HepG2 (cell line): ENCODE measurements at regions not wholly inside any gene's neighbourhood (a gene's known extent, or its start where the extent isn't known, plus 50 kb on each side); places are given as distances from the start of the nearest gene placed in this dataset.

Source experiments
- ATAC-seq: fragments of 200-7000 bp; cut with Tn5 transposase; 3 replicates; pipeline ENCODE4 v1.9.1; 2020; ENCODE audit warnings: mild to moderate bottlenecking, moderate library complexity
- BruUV-seq: library from RNA; stranded (reverse); fragments of 400-500 nt; replicated peaks from 2 replicates; lab custom pipeline; 2021; lab: Mats Ljungman, UMichigan
- CTCF ChIA-PET: fragments of 300-600 bp; formaldehyde crosslinking; extraction: SDS; loops from one replicate; lab custom pipeline; 2021; ENCODE audit warnings: low total read pairs, inconsistent platforms, low intra/inter-chr PET ratio; lab: Yijun Ruan, JAX
- POLR2A ChIA-PET: fragments of 350-600 bp; sonication (Branson Sonifier 250); formaldehyde crosslinking; loops from one replicate; lab custom pipeline; 2020; ENCODE audit warnings: antibody characterized with exemption, inconsistent platforms; lab: Yijun Ruan, JAX
- DNase-seq: peaks from one replicate; pipeline ENCODE4 v3.0.0-alpha.2; 2015; ENCODE audit warnings: low spot score
- FAIRE-seq: peaks from 3 replicates; lab custom pipeline; 2011; peaks lifted over from hg19 to GRCh38; lab: Jason Lieb, UNC
- H2AFZ ChIP-seq: one replicate; pipeline ENCODE4 v1.6.1; 2011; ENCODE audit warnings: low read length, inconsistent platforms
- H3K27ac ChIP-seq: fragments of 300-600 bp; 3 replicates; pipeline ENCODE4 v1.8.0; 2011; ENCODE audit warnings: mixed run types, mild to moderate bottlenecking, mixed read lengths, low read length, inconsistent platforms; ENCODE audit not compliant: insufficient read depth; ENCODE audit errors: extremely low read length
- H3K27me3 ChIP-seq, 2 experiments: fragments of 200-600 bp in 1 of 2; 2 replicates in 1 of 2; 3 replicates in 1 of 2; pipeline versions ENCODE4 v1.6.0 to v1.8.0; 2011; ENCODE audit warnings: low read length in 2 of 2, mild to moderate bottlenecking in 2 of 2, moderate library complexity in 2 of 2, inconsistent platforms in 1 of 2; ENCODE audit not compliant: insufficient read depth in 2 of 2, control insufficient read depth in 1 of 2
- H3K36me3 ChIP-seq, 2 experiments: fragments of 200-600 bp in 1 of 2; replicated peaks in 1 of 2; 2 replicates in 1 of 2; 3 replicates in 1 of 2; pipeline versions ENCODE4 v1.5.1 to v1.8.0; 2011; ENCODE audit warnings: low read length in 2 of 2, inconsistent platforms in 1 of 2; ENCODE audit not compliant: insufficient read depth in 2 of 2, control insufficient read depth in 1 of 2
- H3K4me1 ChIP-seq: 2 replicates; pipeline ENCODE4 v1.5.1; 2012; ENCODE audit warnings: low read length, inconsistent platforms; ENCODE audit not compliant: insufficient read depth
- H3K4me2 ChIP-seq: 2 replicates; pipeline ENCODE4 v1.6.0; 2011; ENCODE audit warnings: low read depth, low read length, inconsistent platforms
- H3K4me3 ChIP-seq, 3 experiments: fragments of 200-600 bp in 1 of 3; sonication (generic), shearing (Covaris generic) in 1 of 3; replicated peaks in 1 of 3; 2 replicates each; pipeline ENCODE4 v1.5.1; 2011 to 2016; ENCODE audit warnings: low read length in 3 of 3, inconsistent platforms in 2 of 3, low read depth in 2 of 3, mild to moderate bottlenecking in 2 of 3, control low read depth in 1 of 3, mixed read lengths in 1 of 3; ENCODE audit not compliant: insufficient read depth in 1 of 3
- H3K79me2 ChIP-seq: one replicate; pipeline ENCODE4 v1.6.1; 2011; ENCODE audit warnings: low read length, inconsistent platforms; ENCODE audit not compliant: insufficient read depth
- H3K9ac ChIP-seq: 2 replicates; pipeline ENCODE4 v1.6.0; 2011; ENCODE audit warnings: mild to moderate bottlenecking, low read depth, low read length, inconsistent platforms; ENCODE audit not compliant: insufficient read depth
- H3K9me3 ChIP-seq: 2 replicates; pipeline ENCODE4 v1.5.1; 2012; ENCODE audit warnings: mild to moderate bottlenecking, low read length
- H4K20me1 ChIP-seq: 2 replicates; pipeline ENCODE4 v1.6.0; 2011; ENCODE audit warnings: inconsistent platforms, mild to moderate bottlenecking, low read length, moderate library complexity; ENCODE audit not compliant: insufficient read depth
- NFATC3 ChIP-seq: sonication (generic); formaldehyde crosslinking; IDR thresholded peaks from 2 replicates; pipeline ENCODE4 v1.5.1; 2020; ENCODE audit warnings: mild to moderate bottlenecking, missing genetic modification reagents
- RBM22 ChIP-seq: fragments of 200-400 bp; formaldehyde crosslinking; optimal IDR thresholded peaks from 2 replicates; pipeline ENCODE3; 2017; ENCODE audit warnings: mild to moderate bottlenecking, low read length, moderate library complexity
- ZNF703 ChIP-seq: sonication (generic); formaldehyde crosslinking; IDR thresholded peaks from 2 replicates; pipeline ENCODE4 v1.5.1; 2020; ENCODE audit warnings: missing genetic modification reagents, mild to moderate bottlenecking, moderate library complexity, borderline replicate concordance
- ZSCAN12 ChIP-seq: sonication (generic); formaldehyde crosslinking; IDR thresholded peaks from 2 replicates; pipeline ENCODE4 v1.9.0; 2021; ENCODE audit warnings: mild to moderate bottlenecking, missing genetic modification reagents
- WGBS: methylation state at CpG from one replicate; pipeline ENCODE4 v1.1.6; 2017; ENCODE audit warnings: low lambda C conversion rate; 5-methylcytosine and 5-hydroxymethylcytosine counted together
- in situ Hi-C: cut with HindIII; loops from 2 replicates; pipeline ENCODE4 v1.10.0; 2017; ENCODE audit warnings: low pct_unique_long_range_greater_than_20kb; ENCODE audit not compliant: extremely low pct_ligation_motif_present
- intact Hi-C: fragments of 100-400 bp; cut with micrococcal nuclease; formaldehyde crosslinking; loops from one replicate; pipeline ENCODE4 v1.10.0; 2022; ENCODE audit not compliant: unreplicated experiment
- TF ChIP-seq, protein P1 (sequence below): sonication (generic); formaldehyde crosslinking; IDR thresholded peaks from 2 replicates; pipeline ENCODE4 v1.9.0; 2021; ENCODE audit warnings: missing genetic modification reagents, mild to moderate bottlenecking, borderline replicate concordance

DNA sequence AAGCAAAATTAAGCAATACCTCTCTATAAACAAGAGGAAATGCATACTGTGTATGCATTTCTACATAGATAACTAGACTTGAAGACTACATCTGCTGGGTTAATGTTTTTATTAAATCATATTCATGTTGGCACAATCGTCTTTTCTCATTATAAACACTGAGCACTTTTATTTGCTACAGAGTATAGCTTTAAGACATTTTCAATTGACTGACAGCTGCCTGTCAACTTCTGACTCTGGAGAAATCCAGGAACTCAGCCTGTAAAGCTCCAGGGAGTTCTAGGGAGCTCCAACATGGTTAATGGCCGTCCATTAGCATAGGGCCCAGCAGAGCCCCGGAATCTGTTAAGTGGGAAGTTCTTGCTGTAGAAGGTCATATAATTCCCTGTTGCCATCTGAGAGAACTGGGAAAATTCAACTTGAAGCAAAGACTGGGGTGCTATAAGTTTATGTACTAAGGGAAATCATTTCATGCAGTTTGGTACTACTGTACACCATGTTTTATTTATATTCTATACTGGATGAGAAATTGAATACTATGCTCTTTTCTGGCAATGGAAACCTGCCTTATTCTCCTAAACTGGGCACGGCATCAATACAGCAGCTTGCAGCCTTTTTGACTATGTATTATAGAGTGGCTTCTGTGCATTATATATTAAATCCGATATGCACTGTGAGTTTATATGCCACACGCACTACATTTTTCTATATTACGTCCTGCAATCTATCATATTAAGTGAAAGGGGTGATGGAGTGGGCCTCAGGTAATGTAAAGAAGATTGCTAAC, 243.5 kb upstream of the ZNF521 start:
- TF ChIP-seq RBM22 (no peak), NFATC3 (CRISPR knock-in tag) (no peak), ZNF703 (CRISPR knock-in tag) (no peak)
- TF ChIP-seq, all 625 proteins: peak for 0
- ChIA-PET CTCF (no interaction called here), POLR2A (no interaction called here)
- no peaks in the 10 kb centered on the region for H3K27me3 ChIP-seq
- no peak overlapping the region for H2AFZ ChIP-seq
- no peaks in the 10 kb centered on the region for H3K79me2 ChIP-seq
- ATAC-seq (no peak), FAIRE-seq (no peak), DNase-seq (no peak)
- no peaks in the 10 kb centered on the region for H4K20me1 ChIP-seq
- no peak overlapping the region for H3K9ac ChIP-seq
- no peaks in the 10 kb centered on the region for H3K36me3 ChIP-seq
- H3K9me3 ChIP-seq: no peaks in the 10 kb centered on the region
- H3K4me2 ChIP-seq: no peak overlapping the region
- in situ Hi-C loops (no loop called here), intact Hi-C loops (no loop called here)
- BruUV-seq: no TSS peak
- no peak overlapping the region for H3K4me3 ChIP-seq
- WGBS: 28% methylated on average over 7 of the region's 7 CpGs
- no peak overlapping the region for H3K27ac ChIP-seq
- no peaks in the 10 kb centered on the region for H3K4me1 ChIP-seq

DNA sequence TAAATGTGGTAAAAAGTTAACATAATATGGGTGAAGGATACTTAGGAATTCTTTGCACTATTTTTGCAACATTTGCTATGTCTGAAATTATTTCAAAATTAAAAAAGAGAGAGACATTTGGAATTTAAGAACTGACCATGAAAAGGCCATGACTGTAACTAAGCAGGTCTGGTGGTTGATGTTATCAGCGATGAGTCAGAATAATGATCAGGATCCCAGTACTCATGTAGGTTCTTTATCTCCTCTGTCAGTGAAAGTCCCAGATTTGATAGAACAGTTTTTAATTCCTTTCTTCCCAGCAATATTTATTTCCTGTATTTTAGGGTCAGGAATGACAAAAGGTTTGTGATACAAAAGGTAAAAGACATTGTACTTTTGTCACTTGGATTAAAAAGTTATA, 242.4 kb upstream of the ZNF521 start:
- FAIRE-seq (no peak), DNase-seq (no peak), ATAC-seq (no peak)
- H3K9me3 ChIP-seq: no peaks in the 10 kb centered on the region
- H3K4me2 ChIP-seq: no peak overlapping the region
- no peaks in the 10 kb centered on the region for H3K36me3 ChIP-seq
- 41% methylated on average over 1 of the region's 1 CpG for WGBS
- H3K27ac ChIP-seq: no peak overlapping the region
- TF ChIP-seq, protein P1, sequence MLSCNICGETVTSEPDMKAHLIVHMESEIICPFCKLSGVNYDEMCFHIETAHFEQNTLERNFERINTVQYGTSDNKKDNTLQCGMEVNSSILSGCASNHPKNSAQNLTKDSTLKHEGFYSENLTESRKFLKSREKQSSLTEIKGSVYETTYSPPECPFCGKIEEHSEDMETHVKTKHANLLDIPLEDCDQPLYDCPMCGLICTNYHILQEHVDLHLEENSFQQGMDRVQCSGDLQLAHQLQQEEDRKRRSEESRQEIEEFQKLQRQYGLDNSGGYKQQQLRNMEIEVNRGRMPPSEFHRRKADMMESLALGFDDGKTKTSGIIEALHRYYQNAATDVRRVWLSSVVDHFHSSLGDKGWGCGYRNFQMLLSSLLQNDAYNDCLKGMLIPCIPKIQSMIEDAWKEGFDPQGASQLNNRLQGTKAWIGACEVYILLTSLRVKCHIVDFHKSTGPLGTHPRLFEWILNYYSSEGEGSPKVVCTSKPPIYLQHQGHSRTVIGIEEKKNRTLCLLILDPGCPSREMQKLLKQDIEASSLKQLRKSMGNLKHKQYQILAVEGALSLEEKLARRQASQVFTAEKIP (CRISPR knock-in tag): no peak
- TF ChIP-seq ZSCAN12 (CRISPR knock-in tag): no peak
- H3K4me3 ChIP-seq: no peak overlapping the region
- intact Hi-C loops: no loop called here
- no peak overlapping the region for H2AFZ ChIP-seq
- no TSS peak for BruUV-seq
- CTCF ChIA-PET: no interaction called here
- H3K27me3 ChIP-seq: no peaks in the 10 kb centered on the region
- H3K9ac ChIP-seq: no peak overlapping the region
- H3K79me2 ChIP-seq: no peaks in the 10 kb centered on the region
- no peaks in the 10 kb centered on the region for H3K4me1 ChIP-seq
- in situ Hi-C loops: no loop called here
- H4K20me1 ChIP-seq: no peaks in the 10 kb centered on the region
- POLR2A ChIA-PET: no interaction called here
